Esophagus muscularis mucosa (tissue), 4 donors: ENCODE measurements at regions not wholly inside any gene's neighbourhood (a gene's known extent, or its start where the extent isn't known, plus 50 kb on each side); places are given as distances from the start of the nearest gene placed in this dataset.

Source experiments
- DNase-seq: peaks from one replicate; pipeline ENCODE4 v3.0.0-alpha.2; 2017; ENCODE audit errors: extremely low spot score
- H3K27ac ChIP-seq, 4 donors: fragments of 200-600 bp; sonication (generic); replicated peaks in 1 of 4; 1 replicate in 3 of 4; 2 replicates in 1 of 4; pipeline ENCODE4 v1.5.1; 2016 to 2019; ENCODE audit warnings: mild to moderate bottlenecking in 1 of 4
- H3K27me3 ChIP-seq, 4 donors: fragments of 200-600 bp; sonication (generic); one replicate each; pipeline versions ENCODE4 v1.5.1 to v1.6.0; 2016 to 2019
- H3K36me3 ChIP-seq, 4 donors: fragments of 200-600 bp; sonication (generic); one replicate each; pipeline ENCODE4 v1.5.1; 2016 to 2019
- H3K4me1 ChIP-seq, 4 donors: fragments of 200-600 bp; sonication (generic); one replicate each; pipeline ENCODE4 v1.5.1; 2016 to 2019
- H3K4me3 ChIP-seq, 4 donors: fragments of 200-600 bp; sonication (generic); 1 replicate in 2 of 4; 2 replicates in 2 of 4; pipeline ENCODE4 v1.5.1; 2016 to 2019; ENCODE audit warnings: mild to moderate bottlenecking in 4 of 4, moderate library complexity in 1 of 4
- H3K9me3 ChIP-seq, 4 donors: fragments of 200-600 bp; sonication (generic); 1 replicate in 3 of 4; 2 replicates in 1 of 4; pipeline ENCODE4 v1.5.1; 2016 to 2019
- CTCF ChIP-seq, 3 experiments: fragments of 200-600 bp in 2 of 3; fragments of 450-650 bp in 1 of 3; sonication (generic) in 2 of 3; IDR thresholded peaks; one replicate each; pipeline ENCODE4 v1.5.1; 2017 to 2019; ENCODE audit warnings: antibody characterized with exemption in 3 of 3, mild to moderate bottlenecking in 2 of 3, moderate library complexity in 1 of 3
- EP300 ChIP-seq: sonication (generic); formaldehyde crosslinking; IDR thresholded peaks from one replicate; pipeline ENCODE4 v1.6.1; 2017; ENCODE audit warnings: antibody characterized with exemption
- POLR2A ChIP-seq: fragments of 450-650 bp; IDR thresholded peaks from one replicate; pipeline ENCODE4 v1.6.1; 2017; ENCODE audit warnings: antibody characterized with exemption, moderate library complexity, mild to moderate bottlenecking, low read depth
- POLR2AphosphoS5 ChIP-seq, 2 donors: sonication (generic); formaldehyde crosslinking; IDR thresholded peaks; one replicate each; pipeline ENCODE4 v1.6.1; 2017; ENCODE audit warnings: antibody characterized with exemption in 2 of 2
- WGBS: methylation state at CpG from one replicate; pipeline ENCODE4 v1.1.5; 2018; 5-methylcytosine and 5-hydroxymethylcytosine counted together
- intact Hi-C: fragments of 100-400 bp; cut with DNase I; formaldehyde crosslinking; loops from one replicate; pipeline ENCODE4 v1.15.1; 2023

DNA sequence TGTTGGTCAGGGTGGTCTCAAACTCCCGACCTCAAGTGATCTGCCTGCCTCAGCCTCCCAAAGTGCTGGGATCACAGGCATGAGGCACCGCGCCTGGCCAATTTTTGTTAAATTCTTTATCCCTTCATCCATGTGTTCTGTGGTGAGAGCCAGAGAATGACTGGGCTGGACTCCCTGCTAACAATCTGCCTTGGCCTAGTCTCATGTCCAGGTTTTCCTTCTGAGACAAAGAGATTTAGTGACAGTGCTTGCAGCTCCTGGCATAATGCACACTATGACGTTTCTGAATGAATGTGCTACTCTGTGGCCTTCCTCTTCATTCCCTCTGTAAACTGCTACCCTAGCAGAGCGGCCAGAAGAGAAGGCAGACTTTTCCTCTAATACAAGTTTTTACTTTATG lies 79.3 kb downstream of the FOXD1 start:
- H3K27me3 ChIP-seq, result no peaks in the 10 kb centered on the region
- H3K4me1 ChIP-seq, result peaks cover 0 to 19% (median 8%) of the 10 kb centered on the region in 4 donors
- intact Hi-C loops, result no loop called here
- no peaks in the 10 kb centered on the region for H3K36me3 ChIP-seq
- no peak for DNase-seq
- no peaks in the 10 kb centered on the region for H3K9me3 ChIP-seq
- no peak overlapping the region for H3K27ac ChIP-seq
- no peak for TF ChIP-seq POLR2AphosphoS5 (IDR thresholded peaks at IDR 0.05)
- TF ChIP-seq CTCF (IDR thresholded peaks at IDR 0.05), result no peak
- no peak for TF ChIP-seq EP300
- TF ChIP-seq POLR2A, result no peak
- 68% methylated on average over 5 of the region's 5 CpGs for WGBS
- no peak overlapping the region for H3K4me3 ChIP-seq

DNA sequence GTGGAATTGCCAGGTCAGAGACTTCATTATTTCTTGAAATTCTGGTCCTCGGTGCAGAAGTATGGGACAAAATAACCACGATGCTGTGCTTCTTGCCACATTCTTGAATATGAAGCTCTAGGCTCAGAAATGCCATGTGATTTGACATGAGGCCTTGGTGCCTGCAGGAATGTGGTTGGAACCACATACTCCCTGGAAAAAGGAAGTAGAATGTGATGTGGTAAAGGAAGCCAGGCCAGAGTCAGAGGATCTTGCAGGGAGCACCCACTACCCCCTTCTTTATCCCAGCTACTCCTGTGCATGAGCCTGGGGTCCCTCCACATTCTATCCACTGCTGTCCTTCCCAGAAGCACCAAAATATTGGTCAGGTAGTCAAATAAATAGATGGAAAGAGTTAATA lies 80.9 kb downstream of the FOXD1 start:
- Histone ChIP-seq H3K4me1 (peaks cover 0 to 18% (median 8%) of the 10 kb centered on the region in 4 donors), H3K36me3 (no peaks in the 10 kb centered on the region), H3K27me3 (no peaks in the 10 kb centered on the region), H3K27ac (no peak overlapping the region), H3K9me3 (no peaks in the 10 kb centered on the region), H3K4me3 (no peak overlapping the region)
- intact Hi-C loops, result no loop called here
- TF ChIP-seq POLR2AphosphoS5 (IDR thresholded peaks at IDR 0.05) (no peak), CTCF (IDR thresholded peaks at IDR 0.05) (no peak), POLR2A (no peak), EP300 (no peak)
- DNase-seq, result no peak
- WGBS, result 91% methylated on average over 2 of the region's 2 CpGs

GRCh38 chr5:73365990-73366667 lies 82.4 kb downstream of the FOXD1 start:
- intact Hi-C loops, result no loop called here
- WGBS, result 85% methylated on average over 12 of the region's 12 CpGs
- no peaks in the 10 kb centered on the region for H3K27me3 ChIP-seq
- peaks cover 0 to 14% (median 5%) of the 10 kb centered on the region in 4 donors for H3K4me1 ChIP-seq
- no peaks in the 10 kb centered on the region for H3K9me3 ChIP-seq
- no peak overlapping the region for H3K27ac ChIP-seq
- H3K4me3 ChIP-seq, result no peak overlapping the region
- TF ChIP-seq POLR2AphosphoS5 (IDR thresholded peaks at IDR 0.05) (no peak), POLR2A (no peak), EP300 (no peak), CTCF (IDR thresholded peaks at IDR 0.05) (no peak)
- H3K36me3 ChIP-seq, result no peaks in the 10 kb centered on the region
- DNase-seq, result no peak

DNA sequence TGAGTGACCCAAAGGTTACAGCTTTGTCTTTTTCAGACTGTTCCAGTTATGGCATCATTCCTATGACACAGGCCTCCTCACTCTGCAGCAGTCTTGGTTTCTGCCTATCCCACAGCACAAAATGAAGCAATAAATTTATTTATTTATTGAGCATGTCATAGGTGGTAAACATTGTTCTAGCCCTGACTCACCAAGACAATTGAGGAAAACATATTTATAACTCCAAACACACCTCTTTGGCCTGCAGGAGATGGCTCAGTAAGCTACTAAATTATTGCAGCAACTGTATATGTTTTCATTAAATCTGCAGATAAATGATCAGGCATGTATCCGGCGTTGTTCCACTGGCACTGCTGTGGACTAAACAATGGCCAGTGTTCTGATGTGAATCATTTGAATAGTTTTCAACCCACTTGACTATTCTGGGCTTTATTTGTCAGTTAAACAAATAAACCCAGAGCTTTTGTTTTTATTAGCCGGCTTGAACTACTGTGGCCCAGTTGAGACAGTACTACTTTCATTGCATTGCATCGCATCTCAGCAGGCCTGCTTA lies 83.2 kb downstream of the FOXD1 start:
- no peaks in the 10 kb centered on the region for H3K9me3 ChIP-seq
- H3K27me3 ChIP-seq, result no peaks in the 10 kb centered on the region
- peaks cover 0 to 6% (median 0%) of the 10 kb centered on the region in 4 donors for H3K4me1 ChIP-seq
- H3K27ac ChIP-seq, result no peak overlapping the region
- 39% methylated on average over 4 of the region's 4 CpGs for WGBS
- H3K4me3 ChIP-seq, result no peak overlapping the region
- no peak for DNase-seq
- intact Hi-C loops, result no loop called here
- H3K36me3 ChIP-seq, result no peaks in the 10 kb centered on the region
- TF ChIP-seq EP300 (no peak), POLR2A (no peak), CTCF (IDR thresholded peaks at IDR 0.05) (no peak), POLR2AphosphoS5 (IDR thresholded peaks at IDR 0.05) (no peak)
